Fibroblast of lung (primary cell): ENCODE measurements at regions not wholly inside any gene's neighbourhood (a gene's known extent, or its start where the extent isn't known, plus 50 kb on each side); places are given as distances from the start of the nearest gene placed in this dataset.

ENCODE experiments used
- EZH2 ChIP-seq: IDR thresholded peaks from 2 replicates; pipeline ENCODE4 v1.5.1; 2012; ENCODE audit warnings: low read length, control low read depth, mild to moderate bottlenecking; ENCODE audit errors: missing control alignments
- TF ChIP-seq, protein P1 (sequence below), 2 donors: IDR thresholded peaks in 1 of 2; conservative IDR thresholded peaks in 1 of 2; 1 replicate in 1 of 2; 2 replicates in 1 of 2; pipeline ENCODE4 v1.5.1; 2011 to 2012; ENCODE audit warnings: low read length in 2 of 2, control low read depth in 1 of 2, inconsistent platforms in 1 of 2, low read depth in 1 of 2, mild to moderate bottlenecking in 1 of 2

DNA sequence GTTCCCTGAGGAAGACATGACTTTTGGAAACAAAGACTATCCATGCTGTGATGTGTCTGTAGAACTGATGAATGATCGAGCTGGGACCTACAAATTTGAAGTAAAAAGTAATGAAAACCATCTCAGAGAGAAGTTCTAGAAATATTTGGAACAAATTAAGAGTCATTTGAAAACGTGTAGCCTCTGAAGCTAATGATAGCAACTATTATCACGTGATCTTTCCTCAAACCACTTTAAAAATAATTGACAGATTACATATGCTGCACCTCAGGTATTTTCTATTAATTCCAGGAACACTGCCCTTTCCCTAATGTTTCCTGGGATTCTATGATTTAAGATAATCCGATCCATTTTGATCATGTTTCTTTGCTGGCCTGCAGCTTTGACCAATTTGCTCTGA, 990.3 kb downstream of the CDH8 start:
- TF ChIP-seq, protein P1, sequence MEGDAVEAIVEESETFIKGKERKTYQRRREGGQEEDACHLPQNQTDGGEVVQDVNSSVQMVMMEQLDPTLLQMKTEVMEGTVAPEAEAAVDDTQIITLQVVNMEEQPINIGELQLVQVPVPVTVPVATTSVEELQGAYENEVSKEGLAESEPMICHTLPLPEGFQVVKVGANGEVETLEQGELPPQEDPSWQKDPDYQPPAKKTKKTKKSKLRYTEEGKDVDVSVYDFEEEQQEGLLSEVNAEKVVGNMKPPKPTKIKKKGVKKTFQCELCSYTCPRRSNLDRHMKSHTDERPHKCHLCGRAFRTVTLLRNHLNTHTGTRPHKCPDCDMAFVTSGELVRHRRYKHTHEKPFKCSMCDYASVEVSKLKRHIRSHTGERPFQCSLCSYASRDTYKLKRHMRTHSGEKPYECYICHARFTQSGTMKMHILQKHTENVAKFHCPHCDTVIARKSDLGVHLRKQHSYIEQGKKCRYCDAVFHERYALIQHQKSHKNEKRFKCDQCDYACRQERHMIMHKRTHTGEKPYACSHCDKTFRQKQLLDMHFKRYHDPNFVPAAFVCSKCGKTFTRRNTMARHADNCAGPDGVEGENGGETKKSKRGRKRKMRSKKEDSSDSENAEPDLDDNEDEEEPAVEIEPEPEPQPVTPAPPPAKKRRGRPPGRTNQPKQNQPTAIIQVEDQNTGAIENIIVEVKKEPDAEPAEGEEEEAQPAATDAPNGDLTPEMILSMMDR (conservative IDR thresholded peaks at IDR 0.05 in 1 of 2, IDR thresholded peaks at IDR 0.05 in 1 of 2; ENCODE audit: low read depth in 1 of 2, low read length in 2 of 2), result no peak
- TF ChIP-seq EZH2, result no peak
